Astrocyte (in vitro differentiated cells and primary cell): ENCODE measurements at regions not wholly inside any gene's neighbourhood (a gene's known extent, or its start where the extent isn't known, plus 50 kb on each side); places are given as distances from the start of the nearest gene placed in this dataset.
"Not testable (repeated sequence)": the region's sequence is repeated elsewhere in the genome, so short reads cannot be mapped to it uniquely, and the experiment has no call there.

Experiments
- DNase-seq: peaks from one replicate; pipeline ENCODE4 v3.0.0-alpha.2; 2010; ENCODE audit warnings: low read depth
- FAIRE-seq: peaks from 2 replicates; lab custom pipeline; 2011; peaks lifted over from hg19 to GRCh38; lab: Jason Lieb, UNC
- H2AFZ ChIP-seq: 2 replicates; pipeline ENCODE4 v1.6.0; 2012; ENCODE audit warnings: low read depth, low read length, inconsistent platforms
- H3K27ac ChIP-seq: 2 replicates; pipeline ENCODE4 v1.5.1; 2011; ENCODE audit warnings: low read depth, low read length, inconsistent platforms
- H3K27me3 ChIP-seq: 2 replicates; pipeline ENCODE4 v1.6.0; 2011; ENCODE audit warnings: low read length, inconsistent platforms; ENCODE audit not compliant: insufficient read depth
- H3K36me3 ChIP-seq: 2 replicates; pipeline ENCODE4 v1.5.1; 2011; ENCODE audit warnings: low read length, inconsistent platforms; ENCODE audit not compliant: insufficient read depth
- H3K4me1 ChIP-seq: 2 replicates; pipeline ENCODE4 v1.5.1; 2011; ENCODE audit warnings: low read length, inconsistent platforms; ENCODE audit not compliant: insufficient read depth
- H3K4me2 ChIP-seq: 2 replicates; pipeline ENCODE4 v1.6.0; 2012; ENCODE audit warnings: low read length, inconsistent platforms
- H3K4me3 ChIP-seq: 2 replicates; pipeline ENCODE4 v1.5.1; 2011; ENCODE audit warnings: low read depth, mild to moderate bottlenecking, low read length, inconsistent platforms; ENCODE audit not compliant: insufficient read depth
- H3K79me2 ChIP-seq: 2 replicates; pipeline ENCODE4 v1.6.0; 2012; ENCODE audit warnings: mild to moderate bottlenecking, low read length, inconsistent platforms; ENCODE audit not compliant: insufficient read depth
- H3K9ac ChIP-seq: 2 replicates; pipeline ENCODE4 v1.6.0; 2012; ENCODE audit warnings: mild to moderate bottlenecking, low read length, inconsistent platforms
- H3K9me3 ChIP-seq: 2 replicates; pipeline ENCODE4 v1.5.1; 2012; ENCODE audit warnings: low read depth, mild to moderate bottlenecking, low read length, inconsistent platforms; ENCODE audit not compliant: insufficient read depth
- H4K20me1 ChIP-seq: 2 replicates; pipeline ENCODE4 v1.6.0; 2012; ENCODE audit warnings: low read length, inconsistent platforms; ENCODE audit not compliant: insufficient read depth
- H3K27ac Mint-ChIP-seq: one replicate; pipeline ENCODE4 v1.8.0; 2021; ENCODE audit warnings: mild to moderate bottlenecking, mixed read lengths; ENCODE audit not compliant: unreplicated experiment
- H3K27me3 Mint-ChIP-seq: one replicate; pipeline ENCODE4 v1.8.0; 2021; ENCODE audit warnings: low read depth, mixed read lengths; ENCODE audit not compliant: unreplicated experiment
- H3K36me3 Mint-ChIP-seq: one replicate; pipeline ENCODE4 v1.8.0; 2021; ENCODE audit warnings: low read depth, mixed read lengths; ENCODE audit not compliant: unreplicated experiment
- H3K4me1 Mint-ChIP-seq: one replicate; pipeline ENCODE4 v1.8.0; 2021; ENCODE audit warnings: low read depth, mixed read lengths; ENCODE audit not compliant: unreplicated experiment
- H3K4me3 Mint-ChIP-seq: one replicate; pipeline ENCODE4 v1.8.0; 2021; ENCODE audit warnings: mild to moderate bottlenecking, moderate library complexity, mixed read lengths; ENCODE audit not compliant: unreplicated experiment
- H3K9me3 Mint-ChIP-seq: one replicate; pipeline ENCODE4 v1.8.0; 2021; ENCODE audit warnings: mild to moderate bottlenecking, mixed read lengths; ENCODE audit not compliant: unreplicated experiment
- EZH2 ChIP-seq: IDR thresholded peaks from 2 replicates; pipeline ENCODE4 v1.6.1; 2012; ENCODE audit warnings: mild to moderate bottlenecking, low read length, inconsistent platforms; ENCODE audit not compliant: insufficient read depth
- TF ChIP-seq, protein P1 (sequence below): IDR thresholded peaks from 2 replicates; pipeline ENCODE4 v1.5.1; 2011; ENCODE audit warnings: low read depth, mild to moderate bottlenecking, inconsistent platforms, low read length, moderate library complexity; ENCODE audit not compliant: insufficient read depth

DNA sequence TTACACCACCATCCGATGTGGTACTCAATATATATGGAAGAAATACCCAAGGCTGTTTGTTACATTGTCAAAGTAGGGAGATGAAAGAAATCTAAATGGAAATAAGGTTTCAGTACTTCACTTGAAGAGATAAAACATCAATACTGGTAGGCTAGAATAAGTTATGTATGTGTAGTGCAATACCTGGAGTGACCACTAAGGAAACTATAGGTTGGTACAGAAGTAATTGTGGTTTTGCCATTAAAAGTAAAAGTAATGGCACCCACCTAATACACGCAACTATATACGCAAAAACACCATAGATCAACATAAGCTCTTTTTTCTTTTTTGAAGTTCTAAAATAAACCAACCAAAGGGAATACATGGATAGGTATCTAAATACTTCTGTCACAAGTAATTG lies 143.2 kb upstream of the KYNU start:
- FAIRE-seq (no peak), DNase-seq (no peak)
- Mint-ChIP-seq H3K27me3 (no peaks in the 10 kb centered on the region), H3K4me1 (no peaks in the 10 kb centered on the region), H3K4me3 (no peak overlapping the region), H3K36me3 (no peaks in the 10 kb centered on the region), H3K27ac (no peak overlapping the region), H3K9me3 (peaks cover 2% of the 10 kb centered on the region)
- no peaks in the 10 kb centered on the region for H3K27me3 ChIP-seq
- no peaks in the 10 kb centered on the region for H4K20me1 ChIP-seq
- H3K36me3 ChIP-seq = no peaks in the 10 kb centered on the region
- no peaks in the 10 kb centered on the region for H3K9me3 ChIP-seq
- H3K4me1 ChIP-seq = no peaks in the 10 kb centered on the region
- no peak overlapping the region for H3K9ac ChIP-seq
- no peak for TF ChIP-seq EZH2
- no peak overlapping the region for H3K4me2 ChIP-seq
- no peak overlapping the region for H3K4me3 ChIP-seq
- no peak overlapping the region for H2AFZ ChIP-seq
- no peak overlapping the region for H3K27ac ChIP-seq
- no peaks in the 10 kb centered on the region for H3K79me2 ChIP-seq

DNA sequence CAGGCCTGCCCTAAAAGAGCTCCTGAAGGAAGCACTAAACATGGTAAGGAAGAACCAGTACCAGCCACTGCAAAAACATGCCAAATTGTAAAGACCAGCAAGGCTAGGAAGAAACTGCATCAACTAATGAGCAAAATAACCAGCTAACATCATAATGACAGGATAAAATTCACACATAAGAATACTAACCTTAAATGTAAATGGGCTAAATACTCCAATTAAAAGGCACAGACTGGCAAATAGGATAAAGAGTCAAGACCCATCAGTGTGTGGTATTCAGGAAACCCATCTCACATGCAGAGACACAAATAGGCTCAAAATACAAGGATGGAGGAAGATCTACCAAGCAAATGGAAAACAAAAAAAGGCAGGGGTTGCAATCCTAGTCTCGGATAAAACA lies 147.7 kb upstream of the KYNU start:
- not testable (repeated sequence) for DNase-seq, H3K9me3 Mint-ChIP-seq, H3K9me3 ChIP-seq, H3K4me1 ChIP-seq, H3K4me3 Mint-ChIP-seq, H3K9ac ChIP-seq, H4K20me1 ChIP-seq, H3K4me1 Mint-ChIP-seq, H3K27me3 ChIP-seq, H3K79me2 ChIP-seq, H3K4me2 ChIP-seq, H2AFZ ChIP-seq, H3K4me3 ChIP-seq, H3K27me3 Mint-ChIP-seq, H3K27ac Mint-ChIP-seq, H3K36me3 ChIP-seq, H3K27ac ChIP-seq, FAIRE-seq, H3K36me3 Mint-ChIP-seq

DNA sequence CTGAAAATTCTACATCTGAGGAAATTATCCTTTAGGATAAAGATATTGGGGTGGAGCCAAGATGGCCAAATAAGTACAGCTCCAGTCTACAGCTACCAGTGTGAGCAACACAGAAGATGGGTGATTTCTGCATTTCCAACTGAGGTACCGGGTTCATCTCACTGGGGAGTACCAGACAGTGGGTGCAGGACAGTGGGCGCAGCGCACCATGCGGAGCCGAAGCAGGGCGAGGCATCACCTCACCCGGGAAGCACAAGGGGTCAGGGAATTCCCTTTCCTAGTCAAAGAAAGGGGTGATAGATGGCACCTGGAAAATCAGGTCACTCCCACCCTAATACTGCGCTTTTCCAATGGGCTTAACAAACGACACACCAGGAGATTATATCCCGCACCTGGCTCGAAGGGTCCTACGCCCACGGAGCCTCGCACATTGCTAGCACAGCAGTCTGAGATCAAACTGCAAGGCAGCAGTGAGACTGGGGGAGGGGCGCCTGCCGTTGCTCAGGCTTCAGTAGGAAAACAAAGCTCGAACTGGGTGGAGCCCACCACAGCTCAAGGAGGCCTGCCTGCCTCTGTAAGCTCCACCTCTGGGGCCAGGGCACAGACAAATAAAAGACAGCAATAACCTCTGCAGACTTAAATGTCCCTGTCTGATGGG lies 149.5 kb upstream of the KYNU start:
- H3K27me3 ChIP-seq, H3K4me3 Mint-ChIP-seq, H3K9me3 Mint-ChIP-seq, H3K4me2 ChIP-seq, FAIRE-seq, DNase-seq, H3K9me3 ChIP-seq, H2AFZ ChIP-seq, H3K27me3 Mint-ChIP-seq, H3K4me1 Mint-ChIP-seq, H4K20me1 ChIP-seq, H3K4me3 ChIP-seq, H3K36me3 Mint-ChIP-seq, H3K9ac ChIP-seq, H3K27ac ChIP-seq, H3K4me1 ChIP-seq, H3K36me3 ChIP-seq, H3K79me2 ChIP-seq, H3K27ac Mint-ChIP-seq: not testable (repeated sequence)

DNA sequence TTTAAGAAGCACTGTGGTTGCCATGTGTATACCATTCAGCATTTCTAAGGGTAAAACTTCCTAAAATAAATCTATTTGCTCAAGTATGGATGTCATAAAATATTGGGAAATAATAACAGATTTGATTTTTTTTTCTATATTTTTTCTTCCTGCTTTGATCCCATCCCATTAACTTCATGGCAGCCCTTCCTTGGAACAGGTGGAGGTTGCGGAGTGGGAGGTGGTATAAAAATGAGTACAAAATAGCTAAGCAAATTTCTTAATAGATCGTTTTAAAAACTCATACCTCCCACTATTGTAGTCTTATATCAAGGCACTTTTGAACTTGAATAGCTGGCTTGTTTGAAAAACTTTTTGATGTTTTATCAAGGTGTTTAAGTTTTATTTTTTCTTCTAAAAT lies 152.1 kb upstream of the KYNU start:
- Histone ChIP-seq H3K27ac (no peak overlapping the region), H3K4me2 (no peak overlapping the region), H3K4me3 (no peak overlapping the region), H3K4me1 (no peaks in the 10 kb centered on the region), H4K20me1 (no peaks in the 10 kb centered on the region), H3K27me3 (no peaks in the 10 kb centered on the region), H3K36me3 (no peaks in the 10 kb centered on the region), H2AFZ (no peak overlapping the region), H3K9ac (no peak overlapping the region), H3K79me2 (no peaks in the 10 kb centered on the region), H3K9me3 (no peaks in the 10 kb centered on the region)
- Mint-ChIP-seq H3K27me3 (no peaks in the 10 kb centered on the region), H3K4me3 (no peak overlapping the region), H3K36me3 (no peaks in the 10 kb centered on the region), H3K4me1 (no peaks in the 10 kb centered on the region), H3K27ac (no peak overlapping the region), H3K9me3 (peaks cover 3% of the 10 kb centered on the region)
- FAIRE-seq (no peak), DNase-seq (no peak)
- TF ChIP-seq, protein P1, sequence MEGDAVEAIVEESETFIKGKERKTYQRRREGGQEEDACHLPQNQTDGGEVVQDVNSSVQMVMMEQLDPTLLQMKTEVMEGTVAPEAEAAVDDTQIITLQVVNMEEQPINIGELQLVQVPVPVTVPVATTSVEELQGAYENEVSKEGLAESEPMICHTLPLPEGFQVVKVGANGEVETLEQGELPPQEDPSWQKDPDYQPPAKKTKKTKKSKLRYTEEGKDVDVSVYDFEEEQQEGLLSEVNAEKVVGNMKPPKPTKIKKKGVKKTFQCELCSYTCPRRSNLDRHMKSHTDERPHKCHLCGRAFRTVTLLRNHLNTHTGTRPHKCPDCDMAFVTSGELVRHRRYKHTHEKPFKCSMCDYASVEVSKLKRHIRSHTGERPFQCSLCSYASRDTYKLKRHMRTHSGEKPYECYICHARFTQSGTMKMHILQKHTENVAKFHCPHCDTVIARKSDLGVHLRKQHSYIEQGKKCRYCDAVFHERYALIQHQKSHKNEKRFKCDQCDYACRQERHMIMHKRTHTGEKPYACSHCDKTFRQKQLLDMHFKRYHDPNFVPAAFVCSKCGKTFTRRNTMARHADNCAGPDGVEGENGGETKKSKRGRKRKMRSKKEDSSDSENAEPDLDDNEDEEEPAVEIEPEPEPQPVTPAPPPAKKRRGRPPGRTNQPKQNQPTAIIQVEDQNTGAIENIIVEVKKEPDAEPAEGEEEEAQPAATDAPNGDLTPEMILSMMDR = no peak
- TF ChIP-seq EZH2 = no peak
